Neural cell (in vitro differentiated cells): ENCODE measurements at regions not wholly inside any gene's neighbourhood (a gene's known extent, or its start where the extent isn't known, plus 50 kb on each side); places are given as distances from the start of the nearest gene placed in this dataset.

Experiments
- H2AFZ ChIP-seq: fragments of 200-600, 300-800 bp; sonication (generic), shearing (Covaris generic); 2 replicates; pipeline ENCODE4 v1.6.0; 2014; ENCODE audit warnings: low read depth, mild to moderate bottlenecking, antibody characterized with exemption, low read length, moderate library complexity
- H3F3A ChIP-seq: fragments of 200-600 bp; shearing (Covaris generic); 2 replicates; pipeline ENCODE4 v1.6.1; 2016; ENCODE audit warnings: mild to moderate bottlenecking, moderate library complexity, mixed read lengths, antibody characterized with exemption, low read length; ENCODE audit not compliant: insufficient read depth, poor library complexity, severe bottlenecking
- H3K27ac ChIP-seq: fragments of 200-600, 300-800 bp; sonication (generic), shearing (Covaris generic); 2 replicates; pipeline ENCODE4 v1.5.1; 2014; ENCODE audit warnings: mild to moderate bottlenecking, low read length, moderate library complexity
- H3K27me3 ChIP-seq: fragments of 300-800, 200-600 bp; sonication (generic), shearing (Covaris generic); 2 replicates; pipeline ENCODE4 v1.6.0; 2014; ENCODE audit warnings: mild to moderate bottlenecking, low read depth, low read length, moderate library complexity; ENCODE audit not compliant: insufficient read depth
- H3K36me3 ChIP-seq: fragments of 300-800, 200-600 bp; sonication (generic), shearing (Covaris generic); 2 replicates; pipeline ENCODE4 v1.5.1; 2014; ENCODE audit warnings: mild to moderate bottlenecking, antibody characterized with exemption, low read length, moderate library complexity; ENCODE audit not compliant: insufficient read depth
- H3K4me2 ChIP-seq: fragments of 300-800, 200-600 bp; sonication (generic), shearing (Covaris generic); 2 replicates; pipeline ENCODE4 v1.6.0; 2014; ENCODE audit warnings: mild to moderate bottlenecking, low read length
- H3K4me3 ChIP-seq: fragments of 300-800, 200-600 bp; sonication (generic), shearing (Covaris generic); 2 replicates; pipeline ENCODE4 v1.5.1; 2014; ENCODE audit warnings: mild to moderate bottlenecking, low read length, moderate library complexity
- H3K79me2 ChIP-seq: fragments of 200-600 bp; shearing (Covaris generic); replicated peaks from 2 replicates; pipeline ENCODE4 v1.6.0; 2014; ENCODE audit warnings: mild to moderate bottlenecking, low read length, moderate library complexity; ENCODE audit not compliant: insufficient read depth
- H3K9ac ChIP-seq: fragments of 300-800, 200-600 bp; sonication (generic), shearing (Covaris generic); 2 replicates; pipeline ENCODE4 v1.6.1; 2016; ENCODE audit warnings: mild to moderate bottlenecking, low read length, mixed read lengths
- H3K9me2 ChIP-seq: fragments of 200-600 bp; shearing (Covaris generic); 2 replicates; pipeline ENCODE4 v1.6.1; 2016; ENCODE audit warnings: mild to moderate bottlenecking, low read length, mixed read lengths; ENCODE audit not compliant: insufficient read depth
- H3K9me3 ChIP-seq: fragments of 200-600, 300-800 bp; sonication (generic), shearing (Covaris generic); 2 replicates; pipeline ENCODE4 v1.6.1; 2016; ENCODE audit warnings: mild to moderate bottlenecking, mixed run types, low read length, moderate library complexity, mixed read lengths
- H4K20me1 ChIP-seq: fragments of 200-600 bp; shearing (Covaris generic); 2 replicates; pipeline ENCODE4 v1.6.1; 2016; ENCODE audit warnings: mild to moderate bottlenecking, mixed run types; ENCODE audit not compliant: insufficient read depth
- EP300 ChIP-seq: fragments of 450-650 bp; conservative IDR thresholded peaks from 2 replicates; pipeline ENCODE4 v1.6.1; 2014; ENCODE audit warnings: antibody characterized with exemption, mild to moderate bottlenecking, moderate library complexity; ENCODE audit not compliant: poor library complexity, severe bottlenecking
- EZH2 ChIP-seq: fragments of 200-600, 300-800 bp; shearing (Covaris generic), sonication (generic); IDR thresholded peaks from 2 replicates; pipeline ENCODE4 v1.6.1; 2014; ENCODE audit warnings: antibody characterized with exemption, low read length, borderline replicate concordance, mild to moderate bottlenecking; ENCODE audit not compliant: insufficient read depth, poor library complexity, severe bottlenecking
- MXI1 ChIP-seq: fragments of 450-650 bp; conservative IDR thresholded peaks from 2 replicates; pipeline ENCODE4 v1.6.1; 2014; ENCODE audit warnings: antibody characterized with exemption, mild to moderate bottlenecking; ENCODE audit not compliant: poor library complexity, severe bottlenecking
- POLR2AphosphoS5 ChIP-seq: IDR thresholded peaks from 2 replicates; pipeline ENCODE4 v1.6.1; 2012
- RAD21 ChIP-seq: fragments of 450-650 bp; conservative IDR thresholded peaks from 2 replicates; pipeline ENCODE4 v1.6.1; 2014; ENCODE audit warnings: antibody characterized with exemption, mild to moderate bottlenecking, moderate library complexity
- SMC3 ChIP-seq: fragments of 450-650 bp; conservative IDR thresholded peaks from 2 replicates; pipeline ENCODE4 v1.6.1; 2014; ENCODE audit warnings: antibody characterized with exemption, mild to moderate bottlenecking, moderate library complexity; ENCODE audit not compliant: poor library complexity
- TAF1 ChIP-seq: IDR thresholded peaks from 2 replicates; pipeline ENCODE4 v1.6.1; 2012; ENCODE audit warnings: low read depth
- TF ChIP-seq, protein P1 (sequence below): fragments of 450-650 bp; IDR thresholded peaks from 2 replicates; pipeline ENCODE4 v1.5.1; 2014; ENCODE audit warnings: antibody characterized with exemption, mild to moderate bottlenecking, moderate library complexity; ENCODE audit not compliant: poor library complexity, severe bottlenecking
- TF ChIP-seq, protein P2 (sequence below): IDR thresholded peaks from 2 replicates; pipeline ENCODE4 v1.6.1; 2012; ENCODE audit warnings: borderline replicate concordance

DNA sequence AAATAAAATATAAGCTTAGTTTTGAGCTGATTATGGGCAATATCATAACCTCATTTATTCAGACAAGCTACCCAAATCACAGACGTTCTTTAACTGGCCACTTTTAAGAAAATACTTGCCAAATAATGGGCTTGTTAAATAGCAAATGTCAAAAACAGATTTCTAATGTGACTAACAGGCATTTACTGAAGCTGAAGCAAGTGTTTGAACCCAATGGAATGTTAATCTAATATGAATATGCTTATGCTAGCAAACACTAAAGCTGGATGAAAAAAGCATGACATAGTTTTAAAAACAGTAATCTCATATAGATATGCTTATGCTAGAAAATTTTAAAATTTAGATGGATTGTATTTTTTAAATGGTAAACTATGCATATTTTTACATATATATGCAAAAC is 411.6 kb upstream of the PTGER4 start:
- H3K27me3 ChIP-seq, result no peaks in the 10 kb centered on the region

DNA sequence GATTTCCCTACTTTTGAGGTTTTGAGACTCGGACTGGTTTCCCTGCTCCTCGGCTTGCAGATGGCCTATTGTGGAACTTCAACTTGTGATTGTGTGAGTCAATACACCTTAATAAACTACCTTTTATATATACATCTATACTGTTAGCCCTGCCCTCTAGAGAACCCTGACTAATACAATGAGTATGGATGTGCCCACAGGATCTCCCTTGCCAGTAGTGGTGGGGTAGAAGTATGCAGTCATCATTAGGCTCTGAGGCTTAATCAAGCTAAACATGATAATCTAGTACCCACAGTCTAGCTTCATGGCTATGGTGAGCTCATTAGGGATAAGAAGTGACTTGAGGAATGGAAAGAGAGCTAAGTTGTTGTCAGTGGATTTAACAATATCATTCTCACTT is 412.8 kb upstream of the PTGER4 start:
- Histone ChIP-seq H2AFZ (no peak overlapping the region), H3K27ac (no peak overlapping the region), H3F3A (no peaks in the 10 kb centered on the region), H3K27me3 (no peaks in the 10 kb centered on the region), H3K9me3 (no peaks in the 10 kb centered on the region), H3K79me2 (no peaks in the 10 kb centered on the region), H3K4me2 (no peak overlapping the region), H3K9ac (no peak overlapping the region), H3K9me2 (no peaks in the 10 kb centered on the region), H4K20me1 (no peaks in the 10 kb centered on the region), H3K36me3 (no peaks in the 10 kb centered on the region), H3K4me3 (no peak overlapping the region)
- TF ChIP-seq EP300 (no peak), RAD21 (no peak), TAF1 (no peak)

More for the DNA sequence above, 411.6 kb upstream of the PTGER4 start:
- Histone ChIP-seq H3K9me2 (no peaks in the 10 kb centered on the region), H3K36me3 (no peaks in the 10 kb centered on the region), H2AFZ (no peak overlapping the region), H3F3A (no peaks in the 10 kb centered on the region), H3K4me2 (no peak overlapping the region), H3K4me3 (no peak overlapping the region), H3K9me3 (no peaks in the 10 kb centered on the region), H3K9ac (no peak overlapping the region), H3K79me2 (no peaks in the 10 kb centered on the region), H3K27ac (no peak overlapping the region), H4K20me1 (no peaks in the 10 kb centered on the region)
- TF ChIP-seq RAD21, result no peak
- no peak for TF ChIP-seq POLR2AphosphoS5
- no peak for TF ChIP-seq MXI1
- TF ChIP-seq, protein P1, sequence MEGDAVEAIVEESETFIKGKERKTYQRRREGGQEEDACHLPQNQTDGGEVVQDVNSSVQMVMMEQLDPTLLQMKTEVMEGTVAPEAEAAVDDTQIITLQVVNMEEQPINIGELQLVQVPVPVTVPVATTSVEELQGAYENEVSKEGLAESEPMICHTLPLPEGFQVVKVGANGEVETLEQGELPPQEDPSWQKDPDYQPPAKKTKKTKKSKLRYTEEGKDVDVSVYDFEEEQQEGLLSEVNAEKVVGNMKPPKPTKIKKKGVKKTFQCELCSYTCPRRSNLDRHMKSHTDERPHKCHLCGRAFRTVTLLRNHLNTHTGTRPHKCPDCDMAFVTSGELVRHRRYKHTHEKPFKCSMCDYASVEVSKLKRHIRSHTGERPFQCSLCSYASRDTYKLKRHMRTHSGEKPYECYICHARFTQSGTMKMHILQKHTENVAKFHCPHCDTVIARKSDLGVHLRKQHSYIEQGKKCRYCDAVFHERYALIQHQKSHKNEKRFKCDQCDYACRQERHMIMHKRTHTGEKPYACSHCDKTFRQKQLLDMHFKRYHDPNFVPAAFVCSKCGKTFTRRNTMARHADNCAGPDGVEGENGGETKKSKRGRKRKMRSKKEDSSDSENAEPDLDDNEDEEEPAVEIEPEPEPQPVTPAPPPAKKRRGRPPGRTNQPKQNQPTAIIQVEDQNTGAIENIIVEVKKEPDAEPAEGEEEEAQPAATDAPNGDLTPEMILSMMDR, result no peak
- TF ChIP-seq SMC3, result no peak

DNA sequence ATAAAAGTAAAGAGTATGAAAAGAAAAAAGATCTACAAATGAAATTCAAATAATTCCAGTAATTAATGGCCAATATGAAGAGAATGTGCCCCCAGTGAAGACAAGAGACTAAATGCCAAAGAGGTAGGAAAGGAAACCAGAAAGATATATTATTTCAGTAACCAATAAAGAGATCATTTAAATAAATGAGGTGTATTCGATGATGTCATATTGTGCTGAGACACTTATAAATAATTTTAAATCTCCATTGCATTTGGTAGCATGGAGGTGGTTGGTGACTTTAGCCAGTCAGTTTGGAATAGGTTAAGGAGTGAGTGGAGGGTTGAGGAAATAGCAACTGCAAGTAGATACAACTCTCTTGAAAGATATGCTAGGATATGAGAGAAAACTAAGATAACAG is 417.7 kb upstream of the PTGER4 start:
- Histone ChIP-seq H3K9me2 (no peaks in the 10 kb centered on the region), H3K4me2 (no peak overlapping the region), H3K9me3 (no peaks in the 10 kb centered on the region), H3K27me3 (no peaks in the 10 kb centered on the region), H3K36me3 (no peaks in the 10 kb centered on the region), H3K9ac (no peak overlapping the region), H4K20me1 (no peaks in the 10 kb centered on the region), H3K27ac (no peak overlapping the region), H3K79me2 (no peaks in the 10 kb centered on the region), H2AFZ (no peak overlapping the region), H3F3A (no peaks in the 10 kb centered on the region), H3K4me3 (no peak overlapping the region)
- TF ChIP-seq TAF1 (no peak), MXI1 (no peak), SMC3 (no peak), EZH2 (no peak), RAD21 (no peak), EP300 (no peak), POLR2AphosphoS5 (no peak)
- TF ChIP-seq, protein P1, result no peak
- TF ChIP-seq, protein P2, sequence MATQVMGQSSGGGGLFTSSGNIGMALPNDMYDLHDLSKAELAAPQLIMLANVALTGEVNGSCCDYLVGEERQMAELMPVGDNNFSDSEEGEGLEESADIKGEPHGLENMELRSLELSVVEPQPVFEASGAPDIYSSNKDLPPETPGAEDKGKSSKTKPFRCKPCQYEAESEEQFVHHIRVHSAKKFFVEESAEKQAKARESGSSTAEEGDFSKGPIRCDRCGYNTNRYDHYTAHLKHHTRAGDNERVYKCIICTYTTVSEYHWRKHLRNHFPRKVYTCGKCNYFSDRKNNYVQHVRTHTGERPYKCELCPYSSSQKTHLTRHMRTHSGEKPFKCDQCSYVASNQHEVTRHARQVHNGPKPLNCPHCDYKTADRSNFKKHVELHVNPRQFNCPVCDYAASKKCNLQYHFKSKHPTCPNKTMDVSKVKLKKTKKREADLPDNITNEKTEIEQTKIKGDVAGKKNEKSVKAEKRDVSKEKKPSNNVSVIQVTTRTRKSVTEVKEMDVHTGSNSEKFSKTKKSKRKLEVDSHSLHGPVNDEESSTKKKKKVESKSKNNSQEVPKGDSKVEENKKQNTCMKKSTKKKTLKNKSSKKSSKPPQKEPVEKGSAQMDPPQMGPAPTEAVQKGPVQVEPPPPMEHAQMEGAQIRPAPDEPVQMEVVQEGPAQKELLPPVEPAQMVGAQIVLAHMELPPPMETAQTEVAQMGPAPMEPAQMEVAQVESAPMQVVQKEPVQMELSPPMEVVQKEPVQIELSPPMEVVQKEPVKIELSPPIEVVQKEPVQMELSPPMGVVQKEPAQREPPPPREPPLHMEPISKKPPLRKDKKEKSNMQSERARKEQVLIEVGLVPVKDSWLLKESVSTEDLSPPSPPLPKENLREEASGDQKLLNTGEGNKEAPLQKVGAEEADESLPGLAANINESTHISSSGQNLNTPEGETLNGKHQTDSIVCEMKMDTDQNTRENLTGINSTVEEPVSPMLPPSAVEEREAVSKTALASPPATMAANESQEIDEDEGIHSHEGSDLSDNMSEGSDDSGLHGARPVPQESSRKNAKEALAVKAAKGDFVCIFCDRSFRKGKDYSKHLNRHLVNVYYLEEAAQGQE, result no peak
